ENCODE measurements at regions not wholly inside any gene's neighbourhood (a gene's known extent, or its start where the extent isn't known, plus 50 kb on each side); places are given as distances from the start of the nearest gene placed in this dataset.

DNA sequence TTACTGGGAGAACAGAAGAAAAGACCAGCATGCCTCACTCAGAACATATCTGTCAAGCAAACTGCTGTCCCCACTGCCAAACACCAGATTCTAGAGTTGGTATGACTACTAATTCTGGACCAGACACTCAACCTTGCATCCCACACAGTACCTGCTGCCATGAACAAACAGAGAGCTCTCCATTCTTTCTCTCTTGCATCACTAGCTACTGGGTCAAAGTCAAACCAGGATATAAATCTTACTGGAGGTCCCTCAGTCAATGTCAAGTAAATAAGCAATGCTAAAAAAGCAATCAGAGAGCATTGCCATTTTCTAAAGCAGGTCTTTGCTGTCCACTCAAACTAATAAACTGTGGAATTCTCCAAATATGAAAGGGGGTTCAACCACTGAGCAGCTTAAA is 452.4 kb upstream of the SEL1L start:
- no TSS peak for BruUV-seq (replicated peaks)

More for the DNA sequence above, 452.4 kb upstream of the SEL1L start:
- dilution Hi-C loops (cut with MboI; ENCODE audit: extremely low pct_ligation_motif_present, low sequenced_read_pairs) (no loop called here), intact Hi-C loops (cut with micrococcal nuclease) (no loop called here)
- Histone ChIP-seq H3K4me1 (ENCODE audit: control insufficient read depth, extremely low read depth, insufficient read depth, low read length) (no peaks in the 10 kb centered on the region), H3K79me2 (ENCODE audit: control insufficient read depth, insufficient read depth, low read length) (no peaks in the 10 kb centered on the region), H3K4me3 (replicated peaks in 1 of 3; ENCODE audit: insufficient read depth in 1 of 3, low read depth in 1 of 3, low read length in 3 of 3) (no peak overlapping the region), H3K4me2 (ENCODE audit: insufficient read depth, low read length) (no peak overlapping the region), H3K9me1 (replicated peaks; ENCODE audit: control insufficient read depth, extremely low read depth, insufficient read depth, low read length) (no peaks in the 10 kb centered on the region), H3K27me3 (ENCODE audit: control insufficient read depth in 2 of 2, insufficient read depth in 2 of 2, low read length in 2 of 2) (no peaks in the 10 kb centered on the region), H3K27ac (ENCODE audit: insufficient read depth, low read depth, low read length) (no peak overlapping the region), H3K9ac (replicated peaks; ENCODE audit: extremely low read depth, insufficient read depth, low read length) (no peak overlapping the region), H3K9me3 (replicated peaks; ENCODE audit: control insufficient read depth, insufficient read depth, low read length) (no peaks in the 10 kb centered on the region), H2AFZ (ENCODE audit: low read depth, low read length) (no peak overlapping the region), H3K36me3 (ENCODE audit: control insufficient read depth in 2 of 2, extremely low read depth in 1 of 2, insufficient read depth in 2 of 2, low read length in 2 of 2) (no peaks in the 10 kb centered on the region), H4K20me1 (replicated peaks; ENCODE audit: control insufficient read depth, extremely low read depth, insufficient read depth, low read length) (no peaks in the 10 kb centered on the region)
- no peak for TF ChIP-seq EZH2 (IDR thresholded peaks at IDR 0.05; ENCODE audit: borderline replicate concordance, low read depth, low read length, severe bottlenecking)
- no peak for TF ChIP-seq GATA2 (IDR thresholded peaks at IDR 0.05; ENCODE audit: insufficient read depth, insufficient read length, low read depth, low read length)
- TF ChIP-seq JUN (IDR thresholded peaks at IDR 0.05; ENCODE audit: borderline replicate concordance, insufficient read depth, insufficient read length, low read depth), result no peak
- TF ChIP-seq MYC (IDR thresholded peaks at IDR 0.05; ENCODE audit: low read depth, low read length), result no peak
- TF ChIP-seq POLR2A (IDR thresholded peaks at IDR 0.05; ENCODE audit: low read depth, low read length), result no peak
- no peak for TF ChIP-seq FOS (IDR thresholded peaks at IDR 0.05; ENCODE audit: borderline replicate concordance, insufficient read depth, low read length)
- TF ChIP-seq, protein P1, sequence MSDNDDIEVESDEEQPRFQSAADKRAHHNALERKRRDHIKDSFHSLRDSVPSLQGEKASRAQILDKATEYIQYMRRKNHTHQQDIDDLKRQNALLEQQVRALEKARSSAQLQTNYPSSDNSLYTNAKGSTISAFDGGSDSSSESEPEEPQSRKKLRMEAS (IDR thresholded peaks at IDR 0.05; ENCODE audit: insufficient read depth, insufficient read length), result no peak
- TF ChIP-seq, protein P2, sequence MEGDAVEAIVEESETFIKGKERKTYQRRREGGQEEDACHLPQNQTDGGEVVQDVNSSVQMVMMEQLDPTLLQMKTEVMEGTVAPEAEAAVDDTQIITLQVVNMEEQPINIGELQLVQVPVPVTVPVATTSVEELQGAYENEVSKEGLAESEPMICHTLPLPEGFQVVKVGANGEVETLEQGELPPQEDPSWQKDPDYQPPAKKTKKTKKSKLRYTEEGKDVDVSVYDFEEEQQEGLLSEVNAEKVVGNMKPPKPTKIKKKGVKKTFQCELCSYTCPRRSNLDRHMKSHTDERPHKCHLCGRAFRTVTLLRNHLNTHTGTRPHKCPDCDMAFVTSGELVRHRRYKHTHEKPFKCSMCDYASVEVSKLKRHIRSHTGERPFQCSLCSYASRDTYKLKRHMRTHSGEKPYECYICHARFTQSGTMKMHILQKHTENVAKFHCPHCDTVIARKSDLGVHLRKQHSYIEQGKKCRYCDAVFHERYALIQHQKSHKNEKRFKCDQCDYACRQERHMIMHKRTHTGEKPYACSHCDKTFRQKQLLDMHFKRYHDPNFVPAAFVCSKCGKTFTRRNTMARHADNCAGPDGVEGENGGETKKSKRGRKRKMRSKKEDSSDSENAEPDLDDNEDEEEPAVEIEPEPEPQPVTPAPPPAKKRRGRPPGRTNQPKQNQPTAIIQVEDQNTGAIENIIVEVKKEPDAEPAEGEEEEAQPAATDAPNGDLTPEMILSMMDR (IDR thresholded peaks at IDR 0.05; ENCODE audit: extremely low read depth in 1 of 2, insufficient read depth in 1 of 2, low read depth in 1 of 2, low read length in 2 of 2), result no peak
- TF ChIP-seq POLR2AphosphoS5 (IDR thresholded peaks at IDR 0.05; ENCODE audit: insufficient read depth, low read depth, low read length), result no peak
- no peak for DNase-seq (ENCODE audit: low read depth, low spot score)
- FAIRE-seq, result no peak
- ChIA-PET CTCF (no interaction called here), POLR2A (no interaction called here)
